ENCODE measurements at regions not wholly inside any gene's neighbourhood (a gene's known extent, or its start where the extent isn't known, plus 50 kb on each side); places are given as distances from the start of the nearest gene placed in this dataset.

DNA sequence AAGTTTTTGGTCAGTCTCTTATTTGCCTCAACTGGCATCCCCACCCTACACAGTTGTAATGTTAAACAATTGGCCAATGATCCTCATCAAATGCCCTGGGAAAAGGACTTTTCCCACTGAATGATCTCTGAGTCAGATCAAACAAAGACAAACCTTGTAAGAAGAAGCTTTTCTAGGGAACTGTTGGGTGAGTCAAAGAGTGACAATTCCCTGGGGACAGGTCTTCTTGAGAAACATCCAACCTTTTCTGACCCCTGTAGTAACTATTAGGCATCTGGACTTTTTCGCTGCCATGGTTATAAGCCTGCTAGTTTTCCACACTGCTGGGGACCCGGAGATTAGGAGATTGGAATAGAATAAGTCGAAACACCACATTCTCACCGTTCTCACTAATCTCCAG lies 789.8 kb upstream of the API5 start:
- Histone ChIP-seq H3K36me3 (replicated peaks in 1 of 2; ENCODE audit: control insufficient read depth in 1 of 2, insufficient read depth in 2 of 2, low read length in 2 of 2) (no peaks in the 10 kb centered on the region), H3K4me2 (ENCODE audit: low read depth, low read length) (no peak overlapping the region), H3K4me3 (replicated peaks in 1 of 3; ENCODE audit: insufficient read depth in 1 of 3, low read depth in 2 of 3, low read length in 3 of 3) (no peak overlapping the region), H4K20me1 (ENCODE audit: insufficient read depth, low read length) (no peaks in the 10 kb centered on the region), H3K9ac (ENCODE audit: insufficient read depth, low read depth, low read length) (no peak overlapping the region), H3K27me3 (ENCODE audit: control insufficient read depth in 1 of 2, insufficient read depth in 2 of 2, low read length in 2 of 2) (no peaks in the 10 kb centered on the region), H3K27ac (ENCODE audit: extremely low read length, insufficient read depth, low read length) (no peak overlapping the region), H3K4me1 (ENCODE audit: insufficient read depth, low read length) (no peaks in the 10 kb centered on the region), H3K79me2 (ENCODE audit: insufficient read depth, low read length) (no peaks in the 10 kb centered on the region), H2AFZ (ENCODE audit: low read length) (no peak overlapping the region), H3K9me3 (ENCODE audit: low read length) (no peaks in the 10 kb centered on the region)
- ChIA-PET POLR2A (no interaction called here), CTCF (ENCODE audit: low intra/inter-chr PET ratio, low total read pairs) (no interaction called here)
- intact Hi-C loops (cut with micrococcal nuclease; ENCODE audit: unreplicated experiment) (no loop called here), in situ Hi-C loops (cut with HindIII; ENCODE audit: extremely low pct_ligation_motif_present, low pct_unique_long_range_greater_than_20kb) (loop anchor here (5.0 kb wide), 1 partner anchor 1060 kb away; no protein-coding TSS in a partner anchor)
- 1% methylated on average over 4 of the region's 4 CpGs for WGBS (ENCODE audit: low lambda C conversion rate)
- ATAC-seq (no peak), DNase-seq (ENCODE audit: low spot score) (no peak), FAIRE-seq (no peak)
- TF ChIP-seq ZSCAN20 (CRISPR knock-in tag; IDR thresholded peaks at IDR 0.05; ENCODE audit: borderline replicate concordance) (no peak), E2F5 (CRISPR knock-in tag; conservative IDR thresholded peaks at IDR 0.05) (no peak), BHLHE40 (IDR thresholded peaks at IDR 0.05; ENCODE audit: low read length) (no peak), TRIM24 (CRISPR knock-in tag; IDR thresholded peaks at IDR 0.05) (no peak), MZF1 (CRISPR knock-in tag; IDR thresholded peaks at IDR 0.05; ENCODE audit: borderline replicate concordance) (no peak), WIZ (CRISPR knock-in tag; IDR thresholded peaks at IDR 0.05) (no peak), ZNF468 (CRISPR knock-in tag; IDR thresholded peaks at IDR 0.05) (no peak), IRX3 (CRISPR knock-in tag; IDR thresholded peaks at IDR 0.05; ENCODE audit: borderline replicate concordance, low read depth) (no peak), GPN1 (CRISPR knock-in tag; IDR thresholded peaks at IDR 0.05; ENCODE audit: borderline replicate concordance) (no peak)
- TF ChIP-seq, protein P1, sequence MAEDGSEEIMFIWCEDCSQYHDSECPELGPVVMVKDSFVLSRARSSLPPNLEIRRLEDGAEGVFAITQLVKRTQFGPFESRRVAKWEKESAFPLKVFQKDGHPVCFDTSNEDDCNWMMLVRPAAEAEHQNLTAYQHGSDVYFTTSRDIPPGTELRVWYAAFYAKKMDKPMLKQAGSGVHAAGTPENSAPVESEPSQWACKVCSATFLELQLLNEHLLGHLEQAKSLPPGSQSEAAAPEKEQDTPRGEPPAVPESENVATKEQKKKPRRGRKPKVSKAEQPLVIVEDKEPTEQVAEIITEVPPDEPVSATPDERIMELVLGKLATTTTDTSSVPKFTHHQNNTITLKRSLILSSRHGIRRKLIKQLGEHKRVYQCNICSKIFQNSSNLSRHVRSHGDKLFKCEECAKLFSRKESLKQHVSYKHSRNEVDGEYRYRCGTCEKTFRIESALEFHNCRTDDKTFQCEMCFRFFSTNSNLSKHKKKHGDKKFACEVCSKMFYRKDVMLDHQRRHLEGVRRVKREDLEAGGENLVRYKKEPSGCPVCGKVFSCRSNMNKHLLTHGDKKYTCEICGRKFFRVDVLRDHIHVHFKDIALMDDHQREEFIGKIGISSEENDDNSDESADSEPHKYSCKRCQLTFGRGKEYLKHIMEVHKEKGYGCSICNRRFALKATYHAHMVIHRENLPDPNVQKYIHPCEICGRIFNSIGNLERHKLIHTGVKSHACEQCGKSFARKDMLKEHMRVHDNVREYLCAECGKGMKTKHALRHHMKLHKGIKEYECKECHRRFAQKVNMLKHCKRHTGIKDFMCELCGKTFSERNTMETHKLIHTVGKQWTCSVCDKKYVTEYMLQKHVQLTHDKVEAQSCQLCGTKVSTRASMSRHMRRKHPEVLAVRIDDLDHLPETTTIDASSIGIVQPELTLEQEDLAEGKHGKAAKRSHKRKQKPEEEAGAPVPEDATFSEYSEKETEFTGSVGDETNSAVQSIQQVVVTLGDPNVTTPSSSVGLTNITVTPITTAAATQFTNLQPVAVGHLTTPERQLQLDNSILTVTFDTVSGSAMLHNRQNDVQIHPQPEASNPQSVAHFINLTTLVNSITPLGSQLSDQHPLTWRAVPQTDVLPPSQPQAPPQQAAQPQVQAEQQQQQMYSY (CRISPR knock-in tag; IDR thresholded peaks at IDR 0.05): no peak
- BruUV-seq (replicated peaks): no TSS peak
